Activated T-cell treated with anti-CD3 and anti-CD28 coated beads, Interleukin-2, amount 50 U/mL, for 4 hours (primary cell): ENCODE measurements at regions not wholly inside any gene's neighbourhood (a gene's known extent, or its start where the extent isn't known, plus 50 kb on each side); places are given as distances from the start of the nearest gene placed in this dataset.

Experiments
- ATAC-seq, 2 donors: fragments of 200-7000 bp; cut with Tn5 transposase; one replicate each; pipeline ENCODE4 v1.10.0; 2021
- DNase-seq: peaks from one replicate; pipeline ENCODE4 v3.0.0-alpha.2; 2020
- H3K27me3 Mint-ChIP-seq: one replicate; pipeline ENCODE4 v1.8.0; 2021; ENCODE audit warnings: low read depth, mixed read lengths
- H3K36me3 Mint-ChIP-seq: one replicate; pipeline ENCODE4 v1.8.0; 2022; ENCODE audit warnings: mixed read lengths; ENCODE audit not compliant: insufficient read depth
- H3K4me1 Mint-ChIP-seq: one replicate; pipeline ENCODE4 v1.8.0; 2021; ENCODE audit warnings: low read depth, mixed read lengths
- H3K4me3 Mint-ChIP-seq: one replicate; pipeline ENCODE4 v1.8.0; 2021; ENCODE audit warnings: mild to moderate bottlenecking, moderate library complexity, mixed read lengths
- H3K9me3 Mint-ChIP-seq: one replicate; pipeline ENCODE4 v1.8.0; 2021; ENCODE audit warnings: mixed read lengths

DNA sequence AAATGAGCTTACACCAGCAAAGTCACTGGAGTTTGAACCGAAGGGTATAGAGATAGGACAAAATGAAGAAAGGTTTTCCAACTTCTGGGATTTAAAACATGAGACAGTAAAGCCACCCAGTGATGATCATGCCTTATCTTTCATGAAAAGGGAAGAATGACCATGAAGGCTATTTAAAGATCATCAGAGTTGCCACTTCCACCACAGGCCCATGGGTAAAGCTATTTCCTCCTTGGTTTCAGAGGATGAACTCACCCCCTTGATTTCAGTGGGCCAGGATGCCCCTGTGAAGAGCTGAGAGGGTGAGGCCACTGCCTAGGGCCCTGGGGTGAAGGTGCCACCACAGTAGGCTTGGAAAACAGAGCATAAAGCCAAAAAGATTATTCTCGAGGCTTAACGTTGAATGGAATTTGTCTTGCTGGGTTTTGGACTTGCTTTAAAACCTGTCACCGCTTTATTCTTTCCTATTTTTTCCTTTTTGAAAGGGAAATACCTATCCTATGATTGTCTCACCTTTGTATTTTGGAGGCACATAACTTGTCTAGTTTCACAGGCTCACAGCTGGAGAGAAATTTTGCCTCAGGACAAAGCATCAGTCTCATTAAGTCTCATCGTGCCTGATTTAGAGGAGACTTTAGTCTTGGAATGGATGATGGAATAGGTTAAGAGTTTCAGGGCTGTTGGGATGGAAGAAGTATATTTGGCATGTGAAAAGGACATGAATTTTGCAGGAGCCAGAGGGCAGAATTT, 254.0 kb downstream of the SNCA start:
- no peak overlapping the region for H3K4me3 Mint-ChIP-seq
- no peaks in the 10 kb centered on the region for H3K4me1 Mint-ChIP-seq
- no peak for DNase-seq
- H3K9me3 Mint-ChIP-seq: peaks cover 3% of the 10 kb centered on the region
- ATAC-seq: no peak
- H3K36me3 Mint-ChIP-seq: no peaks in the 10 kb centered on the region
- H3K27me3 Mint-ChIP-seq: peaks cover 4% of the 10 kb centered on the region

DNA sequence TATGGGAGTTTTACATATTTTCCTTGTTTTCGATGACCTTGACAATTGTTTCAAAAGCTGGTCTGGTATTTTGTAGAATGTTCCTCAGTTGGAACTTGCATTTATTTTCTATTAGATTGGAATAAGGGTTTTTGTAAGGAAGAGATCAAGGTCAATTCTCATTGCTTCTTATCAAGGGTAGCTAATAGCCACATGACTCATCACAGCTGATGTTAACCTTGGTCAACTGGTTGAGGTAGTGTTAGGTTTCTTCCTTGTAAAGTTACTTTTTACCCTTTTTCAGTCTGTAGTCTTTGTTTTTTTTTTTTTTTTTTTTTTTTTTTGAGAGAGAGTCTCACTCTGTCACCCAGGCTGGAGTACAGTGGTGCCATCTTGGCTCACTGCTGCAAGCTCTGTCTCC, 257.2 kb downstream of the SNCA start:
- Mint-ChIP-seq H3K4me1 (no peaks in the 10 kb centered on the region), H3K36me3 (no peaks in the 10 kb centered on the region), H3K9me3 (peaks cover 3% of the 10 kb centered on the region), H3K27me3 (peaks cover 4% of the 10 kb centered on the region), H3K4me3 (no peak overlapping the region)
- no peak for ATAC-seq
- no peak for DNase-seq

DNA sequence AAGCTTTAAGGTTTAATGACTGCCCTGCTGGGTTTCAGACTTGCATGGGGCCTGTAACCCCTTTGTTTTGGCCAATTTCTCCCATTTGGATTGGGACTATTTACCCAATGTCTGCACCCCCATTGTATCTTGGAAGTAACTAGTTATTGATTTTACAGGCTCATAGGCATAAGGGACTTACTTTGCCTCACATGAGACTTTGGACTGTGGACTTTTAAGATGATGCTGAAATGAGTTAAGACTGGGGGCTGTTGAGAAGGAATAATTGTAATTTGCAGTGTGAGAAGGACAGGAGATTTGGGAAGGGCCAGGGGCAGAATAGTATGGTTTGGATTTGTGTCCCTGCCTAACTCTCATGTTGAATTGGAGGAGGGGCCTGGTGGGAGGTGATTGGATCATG, 260.7 kb downstream of the SNCA start:
- Mint-ChIP-seq H3K36me3 (no peaks in the 10 kb centered on the region), H3K4me1 (no peaks in the 10 kb centered on the region), H3K9me3 (no peaks in the 10 kb centered on the region), H3K27me3 (no peaks in the 10 kb centered on the region), H3K4me3 (no peak overlapping the region)
- DNase-seq (no peak), ATAC-seq (no peak)

DNA sequence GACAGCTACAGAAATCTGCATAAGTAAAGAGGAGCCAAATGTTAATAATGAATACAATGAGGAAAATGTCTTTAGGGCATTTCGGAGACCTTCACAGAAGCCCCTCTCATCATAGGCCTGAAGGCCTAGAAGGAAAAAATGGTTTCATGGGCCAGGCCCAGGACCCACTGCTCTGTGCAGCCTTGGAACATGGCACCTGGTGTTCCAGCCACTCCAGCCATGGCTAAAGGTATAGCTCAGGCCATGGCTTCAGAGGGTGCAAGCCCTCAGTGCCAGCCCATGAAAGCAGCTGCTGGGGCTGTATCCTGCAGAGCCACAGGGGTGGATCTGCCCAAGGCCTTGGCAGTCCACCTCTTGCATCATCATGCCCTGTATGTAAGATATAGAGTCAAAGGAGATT, 261.1 kb downstream of the SNCA start:
- H3K4me3 Mint-ChIP-seq: no peak overlapping the region
- ATAC-seq: no peak
- no peaks in the 10 kb centered on the region for H3K27me3 Mint-ChIP-seq
- H3K9me3 Mint-ChIP-seq: no peaks in the 10 kb centered on the region
- no peaks in the 10 kb centered on the region for H3K36me3 Mint-ChIP-seq
- no peaks in the 10 kb centered on the region for H3K4me1 Mint-ChIP-seq
- DNase-seq: no peak

DNA sequence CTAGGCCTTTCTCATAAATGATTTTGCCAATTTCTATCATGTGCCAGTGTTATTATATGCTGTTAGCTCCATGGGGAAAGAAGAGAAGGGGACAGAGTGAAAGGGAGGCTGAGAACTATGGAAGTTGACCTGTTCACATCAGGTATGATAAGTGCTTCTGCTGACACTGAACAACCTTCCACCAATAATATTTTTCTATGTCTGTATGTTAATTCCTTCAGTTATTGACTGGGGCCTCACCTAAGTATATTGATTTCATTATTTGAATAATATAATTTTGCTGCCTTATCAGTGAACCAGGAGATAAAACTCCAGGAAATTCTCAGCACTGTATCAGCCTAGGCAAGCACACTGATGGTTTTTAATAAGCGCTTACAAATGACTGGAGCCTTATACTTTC, 262.8 kb downstream of the SNCA start:
- no peaks in the 10 kb centered on the region for H3K36me3 Mint-ChIP-seq
- no peaks in the 10 kb centered on the region for H3K4me1 Mint-ChIP-seq
- DNase-seq (no peak), ATAC-seq (no peak)
- no peaks in the 10 kb centered on the region for H3K9me3 Mint-ChIP-seq
- H3K27me3 Mint-ChIP-seq: no peaks in the 10 kb centered on the region
- no peak overlapping the region for H3K4me3 Mint-ChIP-seq

DNA sequence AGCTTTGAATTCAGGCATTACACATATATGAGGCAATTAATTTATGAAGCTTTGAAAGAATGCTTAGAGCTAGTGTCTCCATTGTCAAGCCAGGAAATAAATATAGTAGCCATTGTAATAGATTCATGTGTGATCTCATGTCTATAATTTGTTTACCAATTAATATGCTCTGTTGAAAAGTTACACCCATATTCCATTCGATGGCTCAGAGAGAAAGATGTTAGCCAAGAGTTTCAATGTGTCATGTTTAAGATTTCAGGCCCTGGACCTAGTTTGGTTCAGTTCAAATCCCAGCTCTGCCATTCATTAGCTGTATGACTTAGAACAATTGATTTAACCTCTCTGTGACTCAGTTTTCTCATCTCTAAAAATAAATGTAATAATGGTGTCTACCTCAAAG, 263.3 kb downstream of the SNCA start:
- Mint-ChIP-seq H3K9me3 (no peaks in the 10 kb centered on the region), H3K4me1 (no peaks in the 10 kb centered on the region), H3K27me3 (no peaks in the 10 kb centered on the region), H3K36me3 (no peaks in the 10 kb centered on the region), H3K4me3 (no peak overlapping the region)
- DNase-seq (no peak), ATAC-seq (no peak)

DNA sequence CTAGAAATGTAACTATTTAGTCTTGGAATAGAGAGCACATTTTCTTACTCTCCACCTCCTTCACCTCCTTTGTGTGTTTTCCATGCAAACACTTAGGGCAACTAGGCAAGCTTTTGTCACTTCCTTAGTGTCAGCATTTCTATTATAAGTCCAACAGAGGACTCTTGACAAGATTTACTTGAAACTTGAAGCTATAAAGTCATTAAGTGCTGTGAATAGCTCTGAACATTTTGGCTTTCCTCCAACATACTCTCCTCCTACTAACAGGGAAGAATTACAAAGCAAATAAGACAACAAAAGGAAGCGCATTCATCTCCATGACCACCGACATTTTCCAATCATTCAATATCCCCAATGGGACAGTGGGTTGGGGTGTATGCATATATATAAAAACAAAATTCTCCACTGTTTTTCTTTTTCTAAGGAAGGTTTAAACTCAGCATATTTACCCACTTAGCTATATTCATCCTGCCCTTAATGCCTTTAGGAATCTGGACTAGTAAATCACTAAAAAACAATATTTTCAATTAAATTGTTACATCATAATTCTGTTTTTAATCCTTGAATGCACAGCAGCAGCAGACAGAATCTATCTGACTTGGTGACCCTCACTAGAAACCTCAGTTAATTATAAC, 264.6 kb downstream of the SNCA start:
- no peaks in the 10 kb centered on the region for H3K4me1 Mint-ChIP-seq
- ATAC-seq: no peak

DNA sequence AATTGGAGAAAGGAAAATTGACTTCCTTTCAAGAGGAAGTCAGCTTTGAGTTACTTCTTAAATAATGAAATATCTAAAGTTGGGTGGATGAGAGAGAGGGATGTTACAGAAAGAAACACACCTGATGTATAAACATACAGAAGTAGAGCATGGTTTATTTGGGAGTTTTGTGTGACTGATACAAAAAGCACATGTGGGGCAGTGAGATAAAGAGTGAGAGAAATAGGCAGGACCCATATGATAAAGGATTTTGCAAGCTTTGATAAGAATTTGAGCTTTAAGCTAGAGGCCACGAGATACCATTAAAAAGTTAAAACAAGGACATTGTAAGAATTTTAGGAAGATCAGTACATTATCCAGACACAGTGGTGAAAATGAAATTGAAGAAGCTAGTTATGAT, 263.3 kb upstream of the GPRIN3 start:
- H3K4me1 Mint-ChIP-seq: no peaks in the 10 kb centered on the region
- no peaks in the 10 kb centered on the region for H3K36me3 Mint-ChIP-seq
- peaks cover 9% of the 10 kb centered on the region for H3K27me3 Mint-ChIP-seq
- DNase-seq: no peak
- H3K4me3 Mint-ChIP-seq: no peak overlapping the region
- H3K9me3 Mint-ChIP-seq: no peaks in the 10 kb centered on the region
- ATAC-seq: no peak

More for the DNA sequence above, 264.6 kb downstream of the SNCA start:
- Mint-ChIP-seq H3K27me3 (peaks cover 2% of the 10 kb centered on the region), H3K9me3 (no peaks in the 10 kb centered on the region), H3K4me3 (no peak overlapping the region), H3K36me3 (no peaks in the 10 kb centered on the region)
- no peak for DNase-seq

DNA sequence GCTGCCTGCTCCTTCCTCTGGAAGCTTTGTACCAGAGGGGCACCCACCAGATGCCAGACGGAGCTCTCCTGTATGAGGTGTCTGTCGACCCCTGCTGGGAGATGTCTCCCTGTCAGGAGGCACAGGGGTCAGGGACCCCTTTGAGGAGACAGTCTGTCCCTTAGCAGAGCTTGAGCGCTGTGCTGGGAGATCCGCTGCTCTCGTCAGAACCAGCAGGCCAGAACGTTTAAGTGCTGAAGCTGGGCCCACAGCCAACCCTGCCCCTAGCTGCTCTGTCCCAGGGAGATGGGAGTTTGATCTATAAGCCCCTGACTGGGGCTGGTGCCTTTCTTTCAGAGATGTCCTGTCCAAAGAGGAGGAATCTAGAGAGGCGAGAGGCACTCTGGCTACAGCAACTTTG, 260.3 kb upstream of the GPRIN3 start:
- ATAC-seq: no peak
- Mint-ChIP-seq H3K9me3 (no peaks in the 10 kb centered on the region), H3K27me3 (peaks cover 9% of the 10 kb centered on the region), H3K4me1 (peaks cover 2% of the 10 kb centered on the region), H3K4me3 (no peak overlapping the region), H3K36me3 (no peaks in the 10 kb centered on the region)
- no peak for DNase-seq

DNA sequence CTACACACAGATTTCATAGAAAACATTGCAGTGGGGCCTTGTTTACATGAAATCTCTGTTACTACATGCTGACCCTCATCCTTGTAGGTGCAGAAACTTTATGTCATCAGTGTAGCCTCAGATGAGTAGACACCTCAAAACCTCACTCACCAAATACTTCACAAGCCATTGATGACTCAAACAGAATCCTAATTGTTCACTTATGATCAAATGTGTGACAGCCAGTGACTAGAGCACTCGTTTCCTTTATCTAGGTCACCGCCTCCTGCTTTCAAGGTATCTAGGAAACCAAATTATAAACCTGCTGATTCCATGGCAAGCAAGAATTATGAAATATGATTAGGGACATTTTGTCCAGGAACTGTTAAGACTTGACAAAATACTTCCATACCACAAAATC, 255.8 kb upstream of the GPRIN3 start:
- Mint-ChIP-seq H3K27me3 (peaks cover 9% of the 10 kb centered on the region), H3K9me3 (no peaks in the 10 kb centered on the region), H3K4me3 (no peak overlapping the region), H3K36me3 (no peaks in the 10 kb centered on the region), H3K4me1 (peaks cover 2% of the 10 kb centered on the region)
- ATAC-seq (peak; percentile 40 to 82), DNase-seq (no peak)

DNA sequence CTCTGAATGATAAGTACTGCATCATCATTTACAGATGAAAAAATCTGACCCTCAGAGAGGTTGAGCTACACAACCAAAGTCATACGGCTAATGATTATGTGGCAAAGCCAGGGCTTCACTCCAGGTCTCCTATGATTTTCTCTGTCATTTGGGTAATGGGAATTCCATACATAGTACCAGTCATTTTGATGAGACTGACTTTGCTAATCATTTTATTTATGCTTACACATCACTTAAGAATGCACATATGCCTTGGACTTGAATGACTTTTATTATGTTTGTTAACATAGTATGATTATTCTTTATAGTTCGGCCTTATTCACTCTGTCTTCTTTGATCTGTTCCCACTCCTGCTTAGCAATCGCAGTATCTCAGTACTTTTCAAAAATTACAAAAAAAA, 255.1 kb upstream of the GPRIN3 start:
- no peaks in the 10 kb centered on the region for H3K36me3 Mint-ChIP-seq
- no peak for DNase-seq
- H3K4me1 Mint-ChIP-seq: peaks cover 2% of the 10 kb centered on the region
- ATAC-seq: no peak
- no peak overlapping the region for H3K4me3 Mint-ChIP-seq
- H3K27me3 Mint-ChIP-seq: peaks cover 6% of the 10 kb centered on the region
- no peaks in the 10 kb centered on the region for H3K9me3 Mint-ChIP-seq

DNA sequence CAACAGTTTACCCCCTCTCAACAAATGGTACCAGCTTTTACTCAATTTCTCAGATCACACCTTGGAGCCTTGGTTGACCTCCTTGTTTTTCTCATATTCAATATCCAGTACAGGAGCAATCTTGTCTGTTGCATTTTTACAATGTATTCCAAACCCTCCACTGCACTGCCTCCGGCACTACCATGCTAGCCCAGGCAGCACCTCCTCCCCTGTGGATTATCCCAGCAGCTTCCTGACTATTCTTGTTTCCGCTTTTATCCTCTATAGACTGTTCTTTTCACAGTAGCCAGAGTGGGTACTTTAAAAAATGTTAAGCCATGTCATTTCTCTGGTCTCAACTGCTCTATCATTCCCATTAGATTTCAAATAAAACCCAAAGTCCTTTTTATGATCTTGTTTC, 253.4 kb upstream of the GPRIN3 start:
- Mint-ChIP-seq H3K36me3 (no peaks in the 10 kb centered on the region), H3K4me1 (peaks cover 2% of the 10 kb centered on the region), H3K9me3 (no peaks in the 10 kb centered on the region), H3K4me3 (no peak overlapping the region), H3K27me3 (no peaks in the 10 kb centered on the region)
- ATAC-seq (no peak), DNase-seq (no peak)

DNA sequence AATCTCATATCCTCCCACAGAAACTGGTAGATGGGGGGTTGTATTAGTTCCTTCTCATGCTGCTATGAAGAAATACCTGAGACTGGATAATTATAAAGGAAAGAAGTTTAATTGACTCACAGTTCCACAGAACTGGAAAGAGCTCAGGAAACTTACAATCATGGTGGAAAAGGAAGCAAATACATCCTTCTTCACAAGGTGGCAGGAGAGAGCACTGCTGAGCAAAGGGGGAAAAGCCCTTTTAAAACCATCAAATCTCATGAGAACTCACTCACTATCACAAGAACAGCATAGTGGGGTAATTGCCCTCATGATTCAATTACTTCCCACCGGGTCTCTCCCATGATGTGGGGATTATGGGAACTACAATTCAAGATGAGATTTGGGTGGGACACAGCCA, 250.5 kb upstream of the GPRIN3 start:
- Mint-ChIP-seq H3K4me3 (no peak overlapping the region), H3K9me3 (no peaks in the 10 kb centered on the region), H3K36me3 (no peaks in the 10 kb centered on the region), H3K27me3 (no peaks in the 10 kb centered on the region), H3K4me1 (no peaks in the 10 kb centered on the region)
- ATAC-seq (no peak), DNase-seq (no peak)

DNA sequence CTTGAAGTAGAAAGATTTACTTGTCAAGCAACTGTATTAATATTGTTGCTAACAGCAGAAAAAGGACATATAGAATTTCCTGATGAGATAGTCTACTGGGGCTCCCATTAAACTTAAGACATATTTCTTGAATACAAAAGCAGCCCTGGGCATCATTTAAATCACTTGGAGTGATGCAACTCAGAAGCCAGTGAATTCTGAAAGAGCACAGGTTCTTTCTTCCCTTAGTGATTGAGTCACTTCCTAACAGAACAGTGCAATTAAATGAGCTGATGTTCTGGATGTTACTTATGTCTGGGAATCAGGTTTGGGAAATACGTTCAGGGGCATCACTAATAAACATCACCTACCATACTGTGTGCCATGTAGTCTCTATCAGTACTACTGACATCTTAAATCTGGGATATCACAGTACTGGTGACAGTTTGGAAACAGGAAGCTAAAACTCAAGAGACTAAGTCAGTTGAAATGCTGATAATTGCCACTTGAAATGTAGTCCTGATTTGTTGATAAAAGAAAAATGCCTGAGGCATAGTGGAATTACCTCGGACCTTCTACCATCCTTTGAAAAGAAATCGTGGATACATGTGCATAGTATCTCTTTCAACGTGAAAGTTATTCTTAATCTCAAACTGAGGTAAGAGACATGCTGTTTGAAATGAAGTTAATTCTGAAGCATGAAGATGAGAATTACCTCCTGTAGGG, 249.2 kb upstream of the GPRIN3 start:
- no peak for ATAC-seq
- H3K4me3 Mint-ChIP-seq: no peak overlapping the region
- no peaks in the 10 kb centered on the region for H3K36me3 Mint-ChIP-seq
- no peak for DNase-seq
- no peaks in the 10 kb centered on the region for H3K4me1 Mint-ChIP-seq
- no peaks in the 10 kb centered on the region for H3K27me3 Mint-ChIP-seq
- H3K9me3 Mint-ChIP-seq: no peaks in the 10 kb centered on the region

DNA sequence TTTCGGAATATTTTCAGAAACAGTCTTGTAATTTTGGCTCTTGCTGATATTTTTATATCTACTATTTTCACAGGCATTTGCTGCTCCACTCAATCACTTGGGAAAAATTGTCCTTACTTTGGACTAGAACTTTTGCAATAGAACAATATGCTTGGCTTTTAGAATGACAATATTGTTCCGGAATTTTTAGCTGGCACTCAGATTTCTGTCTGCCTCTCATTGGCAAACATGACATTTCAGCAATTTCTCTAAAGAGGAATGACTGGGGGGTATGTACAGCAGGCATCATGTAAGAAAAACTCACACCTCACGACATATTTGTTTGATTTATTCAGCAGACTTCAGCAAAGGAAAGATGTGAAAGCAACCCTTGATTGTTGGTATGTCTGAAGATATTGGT, 243.6 kb upstream of the GPRIN3 start:
- ATAC-seq: no peak
- DNase-seq: no peak
- Mint-ChIP-seq H3K4me3 (no peak overlapping the region), H3K4me1 (no peaks in the 10 kb centered on the region), H3K36me3 (no peaks in the 10 kb centered on the region), H3K27me3 (peaks cover 3% of the 10 kb centered on the region), H3K9me3 (no peaks in the 10 kb centered on the region)
